IPS DF 4.7 (cell line): ENCODE measurements at regions not wholly inside any gene's neighbourhood (a gene's known extent, or its start where the extent isn't known, plus 50 kb on each side); places are given as distances from the start of the nearest gene placed in this dataset.

Experiments
- DNase-seq: peaks from one replicate; pipeline ENCODE4 v3.0.0-alpha.2; 2013; ENCODE audit warnings: low spot score; ENCODE audit errors: extremely low read depth

DNA sequence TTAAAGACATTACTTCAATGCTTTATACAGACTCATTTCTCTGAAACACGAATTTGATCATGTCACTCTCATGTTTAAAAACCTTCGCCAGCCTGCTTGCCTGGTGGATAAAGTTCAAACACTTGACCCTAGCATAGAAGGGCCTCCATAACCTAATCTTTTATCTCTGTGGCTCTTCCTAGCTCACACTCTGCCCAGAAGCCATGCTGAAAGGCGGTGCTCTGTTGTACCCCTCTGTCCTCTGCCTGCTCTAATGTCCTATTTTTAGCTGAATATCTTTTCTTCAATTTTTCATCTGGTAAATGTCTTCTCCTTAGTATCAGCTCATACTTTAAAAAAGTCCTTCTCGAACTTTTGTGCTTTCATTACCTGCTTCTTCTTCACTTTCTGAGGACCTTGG lies 302.6 kb upstream of the BOD1L1 start:
- no peak for DNase-seq

DNA sequence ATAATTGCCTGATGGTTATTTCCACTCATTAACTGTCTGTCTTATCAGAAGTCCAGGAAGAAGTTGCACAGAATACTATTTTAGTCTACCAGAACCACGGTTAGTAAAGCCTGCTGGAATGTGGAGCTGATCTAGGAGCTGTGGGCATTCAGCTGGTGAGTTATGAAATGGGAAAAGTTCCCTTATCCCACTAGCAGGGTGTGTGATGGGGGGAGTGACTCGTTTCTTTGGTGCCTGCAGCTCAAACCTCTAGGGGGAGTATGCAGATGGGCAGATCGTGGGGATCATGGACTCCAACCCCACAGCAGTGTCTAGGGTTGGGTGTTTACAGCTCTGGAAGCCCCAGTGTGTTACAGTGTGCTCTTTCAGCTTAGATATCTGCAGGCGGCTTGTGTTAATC lies 305.7 kb upstream of the BOD1L1 start:
- no peak for DNase-seq

DNA sequence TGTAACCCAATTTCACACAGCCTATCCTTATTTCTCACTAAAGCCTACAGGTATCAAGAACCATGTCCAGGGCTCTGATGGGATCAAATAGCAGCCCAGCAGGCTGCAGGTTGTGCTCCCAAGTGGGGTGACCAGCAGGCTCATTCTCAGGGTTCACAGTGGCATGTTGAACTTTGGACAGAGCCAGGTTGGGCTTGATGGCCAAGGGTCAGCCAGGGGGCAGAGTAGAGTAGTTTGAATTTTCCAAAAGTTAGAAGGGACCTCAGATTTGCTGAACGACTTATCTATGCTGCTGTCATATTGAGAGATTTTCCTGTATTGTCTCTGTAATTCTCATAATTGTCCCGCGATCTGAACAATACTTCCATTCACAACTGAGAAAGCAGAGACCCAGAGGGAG lies 310.8 kb upstream of the BOD1L1 start:
- DNase-seq: no peak

DNA sequence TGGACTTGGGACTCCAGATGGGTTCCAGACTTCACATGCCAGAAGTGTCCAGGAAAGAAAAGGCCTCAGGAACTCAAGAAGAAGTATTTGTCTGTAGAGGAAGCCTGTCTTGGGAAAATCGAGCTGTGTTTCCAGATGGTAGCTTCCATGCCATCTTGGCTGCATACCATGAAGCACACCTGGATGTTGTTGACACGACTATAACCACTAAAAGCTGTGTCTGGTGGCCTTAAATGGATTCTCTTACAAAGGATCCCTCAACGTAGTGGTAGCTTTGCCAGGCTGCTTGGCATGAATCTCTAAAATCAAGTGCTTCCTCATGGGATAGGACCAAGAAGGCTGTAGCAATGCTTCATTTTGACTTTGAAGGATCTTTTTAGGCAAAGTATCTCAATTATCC lies 313.4 kb upstream of the BOD1L1 start:
- no peak for DNase-seq

DNA sequence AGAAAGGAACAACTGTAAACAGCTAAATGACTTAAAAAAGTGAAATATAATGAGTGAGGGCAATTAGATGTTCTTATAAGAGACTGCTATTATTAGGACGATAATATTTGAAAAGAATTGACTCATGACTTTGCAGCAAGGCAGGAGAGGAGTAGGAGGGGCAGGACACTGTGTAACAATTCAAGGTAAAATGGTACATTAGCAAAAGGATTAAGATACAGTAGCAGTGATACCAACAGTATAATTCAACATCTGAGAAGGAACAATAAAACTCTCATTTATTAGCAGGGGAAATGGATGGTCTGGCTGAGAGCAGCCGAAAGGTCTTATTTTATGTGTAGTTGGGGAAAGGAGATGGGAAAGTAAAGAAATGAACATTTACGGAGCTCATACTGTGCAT lies 315.5 kb upstream of the BOD1L1 start:
- DNase-seq: no peak

DNA sequence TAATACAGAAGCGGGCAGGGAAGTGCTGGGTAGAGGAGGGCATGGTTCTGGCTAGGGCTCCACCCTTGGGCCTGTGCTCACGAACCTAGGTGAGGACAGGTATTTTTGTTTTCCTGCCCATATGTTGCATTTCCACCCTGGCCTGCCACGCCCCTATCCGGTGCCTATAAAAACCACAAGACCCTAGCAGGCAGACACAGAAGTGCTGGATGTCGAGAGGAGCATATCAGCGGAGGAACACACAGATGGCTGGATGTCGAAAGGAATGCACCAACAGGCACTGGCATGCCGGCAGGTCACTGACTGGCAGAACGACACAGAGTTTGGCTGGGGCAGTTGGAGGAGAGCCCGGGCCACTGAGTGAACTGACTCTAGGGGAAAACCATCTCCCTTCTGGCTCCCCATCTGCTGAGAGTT lies 316.6 kb upstream of the BOD1L1 start:
- DNase-seq: no peak

DNA sequence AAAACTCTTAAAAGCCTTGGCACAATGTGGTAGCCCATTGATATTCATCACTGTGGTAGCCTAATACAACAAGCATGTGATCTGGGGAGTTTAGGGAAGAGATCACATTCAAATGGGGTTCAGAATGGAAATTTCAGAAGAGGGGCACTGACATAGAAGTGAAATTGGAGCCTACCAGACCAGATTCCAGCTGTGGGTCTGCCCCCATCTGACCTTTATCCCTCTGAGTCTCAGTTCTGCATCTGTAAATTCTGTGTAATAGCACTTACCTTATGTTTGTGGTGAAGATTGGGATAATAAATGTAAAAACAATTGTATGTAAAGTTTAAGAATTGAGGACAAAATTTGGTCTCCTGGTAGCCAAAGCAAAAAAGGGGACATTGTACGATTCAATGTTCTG lies 320.4 kb upstream of the BOD1L1 start:
- DNase-seq: no peak

DNA sequence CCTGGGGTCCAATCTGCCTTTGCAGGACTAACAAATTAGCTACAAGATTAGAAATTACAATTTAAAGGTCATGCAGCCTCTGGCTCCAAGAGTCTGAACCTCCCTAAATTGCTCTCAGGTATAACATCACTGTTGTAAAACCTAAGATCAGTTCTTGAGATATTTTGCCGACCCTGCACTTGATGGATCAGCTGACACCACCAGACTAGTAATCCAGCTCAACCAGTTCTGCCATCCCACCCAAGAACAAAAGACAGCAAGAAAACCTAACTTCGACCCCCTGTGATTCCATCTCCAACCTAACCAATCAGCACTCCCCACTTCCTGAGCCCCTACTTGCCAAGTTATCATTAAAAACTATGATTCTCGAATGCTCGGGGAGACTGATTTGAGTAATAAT lies 323.0 kb upstream of the BOD1L1 start:
- no peak for DNase-seq

DNA sequence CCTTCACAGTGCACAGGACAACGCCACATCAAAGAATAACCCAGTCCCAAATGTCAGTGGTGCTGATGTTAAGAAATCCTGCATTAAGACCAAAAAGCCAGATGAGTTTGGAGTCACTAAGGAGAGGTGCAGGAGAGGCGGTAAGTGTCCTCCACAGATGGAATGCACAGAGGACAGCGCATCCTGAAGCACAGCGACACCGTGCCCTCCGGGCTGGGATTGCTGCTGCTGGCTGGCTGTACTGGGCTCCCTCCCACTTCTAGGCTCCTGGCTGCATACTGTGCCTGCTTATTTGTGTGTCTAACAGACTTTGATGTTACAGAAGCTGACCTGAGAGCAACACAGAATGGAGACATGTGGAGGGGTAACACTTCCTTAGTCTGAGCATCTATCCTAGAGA lies 325.6 kb upstream of the BOD1L1 start:
- no peak for DNase-seq

DNA sequence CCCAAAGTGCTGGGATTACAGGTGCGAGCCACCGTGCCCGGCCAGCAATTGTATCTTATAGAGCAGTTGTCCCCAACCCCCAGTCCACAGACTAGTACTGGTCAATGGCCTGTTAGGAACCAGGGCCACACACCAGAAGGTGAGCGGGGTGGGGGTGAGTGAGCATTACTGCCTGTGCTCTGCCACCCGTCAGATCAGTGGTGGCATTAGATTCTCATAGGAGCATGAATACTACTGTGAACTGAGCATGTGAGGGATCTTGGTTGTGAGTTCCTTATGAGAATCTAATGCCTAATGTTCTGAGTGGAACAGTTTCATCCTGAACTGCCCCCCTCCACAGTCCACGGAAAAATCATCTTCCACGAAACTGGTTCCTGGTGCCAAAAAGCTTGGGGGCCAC lies 328.0 kb upstream of the BOD1L1 start:
- DNase-seq: no peak

DNA sequence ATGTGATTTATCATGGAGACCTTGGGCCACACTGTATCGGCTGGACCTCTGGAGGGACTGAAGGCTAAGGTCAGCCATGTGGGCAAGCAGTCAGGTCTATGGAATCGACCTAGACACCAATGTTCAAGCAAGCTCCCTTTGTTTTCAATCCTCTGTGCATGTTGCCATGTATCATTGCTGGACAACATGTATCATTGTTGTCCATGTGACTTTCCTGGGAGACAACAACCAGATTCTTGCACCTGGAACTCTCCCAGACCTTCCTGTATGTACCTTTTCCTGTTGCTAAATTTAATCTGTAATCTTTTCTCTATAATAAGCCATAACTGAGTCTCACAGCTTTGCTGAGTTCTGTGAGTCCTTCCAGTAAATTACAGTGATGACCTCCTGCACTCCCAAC lies 329.4 kb upstream of the BOD1L1 start:
- no peak for DNase-seq

DNA sequence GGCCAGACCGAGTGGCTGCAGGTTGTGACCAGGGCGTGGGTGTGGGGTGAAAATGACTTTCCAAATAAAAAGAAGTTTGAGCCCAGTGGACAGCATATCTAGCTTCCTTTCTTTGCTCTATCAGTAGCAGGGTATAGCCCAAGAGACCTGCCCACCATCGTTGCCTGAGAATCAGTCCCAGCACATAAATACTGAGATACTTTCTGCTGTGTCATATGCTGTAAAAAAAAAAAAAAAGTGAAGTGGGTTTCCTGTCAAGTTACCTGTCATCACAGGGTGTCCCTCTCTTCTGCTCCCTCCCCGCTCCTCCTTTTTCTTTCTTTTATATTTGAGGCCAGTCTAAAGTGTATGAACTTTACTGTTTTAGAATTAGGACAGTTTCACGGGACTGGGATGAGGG lies 330.3 kb upstream of the BOD1L1 start:
- no peak for DNase-seq

DNA sequence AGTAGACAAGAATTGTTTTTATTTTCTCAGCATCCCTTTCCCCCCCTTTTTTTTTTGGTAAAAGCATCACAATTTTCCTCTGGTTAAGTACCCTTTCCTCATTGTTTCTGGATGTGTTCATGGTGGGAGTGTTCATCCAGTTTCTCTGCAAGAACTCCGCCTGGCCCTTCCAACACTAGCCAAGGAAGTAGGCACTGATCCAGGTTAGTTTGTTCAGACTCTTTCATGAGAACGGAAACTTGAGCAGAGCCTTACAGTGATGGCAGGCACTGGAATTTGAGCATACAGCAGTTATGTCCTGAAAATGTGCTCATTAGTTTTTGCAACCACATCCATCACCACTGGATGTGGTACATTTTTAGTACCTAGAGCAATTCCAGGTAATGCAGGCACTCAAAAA lies 336.1 kb upstream of the BOD1L1 start:
- DNase-seq: no peak

DNA sequence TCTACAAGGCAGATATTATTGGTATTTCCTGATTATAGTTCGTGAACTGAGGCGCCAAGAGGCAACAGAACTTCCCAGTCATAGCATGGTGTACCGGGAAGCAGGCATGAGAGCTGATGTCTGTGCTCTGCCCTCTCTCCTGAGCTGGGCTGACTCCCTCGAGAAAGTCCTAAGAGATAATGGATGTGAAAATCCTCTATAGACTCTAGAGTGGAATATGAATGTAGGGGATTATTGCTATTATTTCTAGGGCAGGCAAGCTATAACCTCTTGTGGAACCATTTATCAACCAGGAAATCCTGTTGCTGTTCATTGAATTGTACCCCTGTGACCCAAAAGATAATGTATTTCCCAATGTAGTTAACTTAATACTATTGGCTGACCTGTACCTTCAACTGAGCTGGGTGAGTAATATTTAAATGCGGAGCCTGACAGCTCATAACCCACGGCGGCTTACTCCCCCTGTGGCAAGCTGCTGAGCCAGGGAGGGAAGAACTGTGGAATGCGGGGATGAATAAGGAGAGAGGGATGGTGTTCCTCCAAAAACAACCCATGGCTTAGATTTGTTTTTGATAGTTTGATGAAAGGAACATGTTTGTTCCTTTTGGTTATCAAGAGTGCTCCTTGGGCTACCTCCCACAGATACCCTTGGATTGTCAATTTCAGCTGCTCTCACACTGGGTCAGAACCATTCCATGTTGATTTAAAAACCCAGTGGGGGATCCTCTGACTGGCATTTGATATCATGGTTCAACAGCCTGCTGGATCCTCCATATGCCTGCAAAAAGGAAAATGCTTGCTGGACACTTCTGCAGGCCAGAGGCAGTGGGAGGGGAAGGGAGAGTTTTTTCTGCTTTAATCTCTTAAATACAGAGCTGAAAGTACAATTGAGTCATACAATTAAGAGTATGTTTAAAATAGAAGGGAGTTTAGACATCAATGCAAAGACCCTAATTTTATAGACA lies 339.0 kb upstream of the BOD1L1 start:
- no peak for DNase-seq

DNA sequence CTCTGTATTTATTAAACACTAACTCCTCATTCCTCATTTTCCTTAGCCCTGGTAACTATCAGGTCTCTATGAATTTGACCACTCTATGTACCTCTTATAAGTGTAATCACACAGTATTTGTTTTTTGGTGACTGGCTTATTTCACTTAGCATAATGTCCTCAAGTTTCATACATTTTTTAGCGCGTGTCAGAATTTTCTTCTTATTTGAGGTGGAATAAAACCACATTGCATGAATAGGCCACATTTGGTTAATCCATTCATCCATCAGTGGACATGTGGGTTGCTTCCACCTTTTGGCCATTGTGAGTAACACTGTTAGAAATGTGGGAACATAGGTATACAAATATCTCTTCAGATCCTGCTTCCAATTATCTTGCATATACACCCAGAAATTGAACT lies 341.2 kb upstream of the BOD1L1 start:
- DNase-seq: no peak

DNA sequence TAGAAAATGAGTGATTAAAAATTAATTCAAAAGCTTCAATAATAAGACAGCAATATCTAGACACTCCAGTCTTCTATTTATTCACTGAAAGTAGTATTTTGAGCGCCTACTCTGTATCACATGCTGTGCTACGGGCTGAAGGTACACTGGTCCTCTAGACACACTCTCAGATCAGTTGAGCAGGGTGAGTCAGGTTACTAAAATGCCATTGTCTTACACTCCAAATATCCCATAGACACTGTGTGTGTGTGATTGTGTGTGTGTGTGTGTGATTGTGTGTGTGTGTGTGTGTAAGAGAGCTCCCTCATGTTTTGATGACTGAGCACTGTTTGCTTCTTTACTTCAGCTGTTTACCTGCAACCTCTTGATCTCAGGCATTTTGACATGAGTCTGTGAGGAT lies 342.8 kb upstream of the BOD1L1 start:
- DNase-seq: no peak

DNA sequence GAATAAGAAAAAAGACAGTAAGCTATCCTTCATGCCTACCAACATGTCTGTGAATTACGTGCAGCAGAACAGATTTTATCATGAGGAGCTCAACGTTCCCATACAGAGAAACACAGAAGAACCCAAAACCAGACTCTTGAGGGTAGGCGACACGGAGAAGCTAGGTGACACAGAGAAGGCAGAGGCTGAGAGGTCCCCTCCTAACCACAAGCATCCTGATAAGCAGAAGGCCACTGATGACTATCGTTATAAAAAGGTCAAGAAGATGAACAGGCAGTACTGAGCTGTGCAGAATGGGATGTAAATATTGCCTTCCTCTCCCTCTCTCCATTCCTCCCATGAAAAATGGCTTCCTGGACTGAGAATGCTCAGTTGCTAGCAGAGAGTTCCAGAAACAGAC lies 350.2 kb upstream of the BOD1L1 start:
- no peak for DNase-seq

DNA sequence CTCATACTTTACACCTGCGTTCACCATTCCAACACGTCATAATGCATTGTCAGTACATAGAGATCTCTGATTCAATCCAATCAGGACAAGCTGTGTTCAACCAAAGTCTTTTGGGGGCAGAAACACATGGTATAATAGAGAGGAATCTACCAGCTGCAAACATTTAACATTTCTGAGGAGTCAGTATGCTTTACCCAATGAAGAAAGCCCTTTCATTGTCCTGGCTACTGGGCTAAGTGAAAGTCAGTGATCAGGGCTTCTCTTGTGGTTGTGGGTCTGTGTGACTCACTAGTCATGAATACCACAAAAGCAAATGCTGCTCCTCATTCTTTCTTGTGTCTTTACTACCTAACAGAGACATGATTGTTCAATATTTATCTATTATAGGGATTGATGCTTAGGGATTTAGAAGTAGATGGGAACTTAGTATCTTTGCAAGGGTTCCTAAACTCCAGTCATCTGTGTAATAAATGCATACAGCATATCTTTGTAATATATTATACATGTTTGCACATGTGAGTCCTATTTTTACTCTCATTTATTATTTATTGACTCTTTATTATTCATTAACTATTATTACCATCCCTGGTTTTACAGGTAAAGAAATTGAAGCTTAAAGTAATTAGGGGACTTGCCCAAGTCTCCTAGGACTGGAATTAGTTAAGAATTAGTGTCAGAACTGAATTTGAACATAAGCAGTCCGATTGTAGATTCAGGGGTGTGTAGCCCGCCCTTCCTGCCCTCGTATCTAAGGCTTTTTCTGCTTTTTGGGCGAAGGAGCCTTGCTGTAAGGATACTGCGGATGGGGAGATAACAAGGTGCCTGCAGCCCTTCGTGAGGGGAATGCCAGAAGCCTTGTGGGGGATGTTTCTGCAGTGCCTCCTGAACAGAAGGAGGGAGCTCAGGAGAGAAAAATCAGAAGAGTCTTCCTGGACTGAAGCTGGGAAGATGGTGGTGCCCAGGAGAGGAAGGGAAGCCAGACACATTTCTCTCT lies 353.1 kb upstream of the BOD1L1 start:
- no peak for DNase-seq

DNA sequence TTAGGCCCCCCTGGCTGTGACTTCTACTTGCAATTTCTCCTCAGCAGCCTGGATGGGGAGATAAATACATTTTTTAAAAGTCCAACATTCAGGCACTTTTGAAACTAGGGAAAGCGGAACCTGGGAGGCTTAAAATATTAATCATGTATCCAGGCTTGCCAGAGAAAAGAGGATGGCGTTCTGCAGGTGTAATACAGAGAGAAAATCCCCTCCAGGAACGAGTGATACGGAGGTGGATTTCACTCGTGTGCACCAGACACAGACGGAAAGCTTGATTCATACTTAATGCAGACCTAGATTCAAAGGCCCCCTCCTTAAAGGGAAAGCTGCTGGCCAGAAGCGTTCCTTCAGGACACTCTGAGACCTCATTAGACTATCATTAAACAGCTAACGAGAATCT lies 354.0 kb upstream of the BOD1L1 start:
- DNase-seq: no peak

DNA sequence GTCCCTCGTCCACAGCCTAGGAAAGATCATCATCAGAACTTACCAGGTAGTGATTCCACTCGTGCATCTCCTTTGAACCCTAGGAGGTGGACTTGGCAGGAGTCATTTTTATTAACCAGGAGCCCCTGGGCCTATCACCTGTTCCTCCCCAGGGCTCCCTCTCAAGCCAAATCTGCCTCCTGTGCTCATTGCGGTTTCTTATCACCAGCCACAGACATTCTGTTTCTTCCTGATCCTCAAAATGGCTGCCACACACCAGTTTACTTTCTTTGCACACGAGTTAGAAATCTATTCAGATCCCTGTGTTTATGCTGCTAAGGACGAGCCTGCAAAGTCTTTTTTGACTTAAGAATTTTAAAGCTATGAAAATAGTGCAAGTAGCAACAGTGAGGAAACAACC lies 354.5 kb upstream of the BOD1L1 start:
- no peak for DNase-seq

DNA sequence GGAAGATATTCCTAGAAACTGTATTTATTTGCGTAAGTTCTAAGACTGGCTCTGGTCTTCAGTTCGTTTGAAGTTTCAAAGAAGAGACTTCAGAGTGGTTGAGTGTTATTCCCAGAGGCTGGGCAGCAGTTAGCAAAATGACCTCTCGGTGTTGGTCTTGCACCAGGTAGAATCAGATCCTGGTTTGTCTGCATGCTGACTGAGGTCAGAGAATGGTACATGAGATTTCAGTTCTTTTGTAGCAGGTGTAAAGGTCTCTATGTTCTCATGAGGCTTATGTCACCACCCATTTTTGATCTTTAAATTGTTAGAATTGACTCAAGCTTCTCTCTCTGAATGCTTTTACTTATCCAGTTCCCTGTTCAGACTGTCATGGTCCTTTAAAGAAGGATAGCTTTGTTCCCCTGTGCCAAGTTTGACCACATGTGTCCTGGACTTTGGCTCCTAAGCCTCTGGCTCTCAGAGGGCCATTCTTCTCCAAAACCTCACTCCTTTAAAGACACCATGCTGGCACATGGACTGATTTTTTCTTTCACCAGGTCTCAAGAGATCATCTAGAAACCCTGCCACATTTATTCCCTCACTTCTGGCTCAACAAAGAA lies 355.8 kb upstream of the BOD1L1 start:
- no peak for DNase-seq
